ENCODE measurements at regions not wholly inside any gene's neighbourhood (a gene's known extent, or its start where the extent isn't known, plus 50 kb on each side); places are given as distances from the start of the nearest gene placed in this dataset.

- TF ChIP-seq POLR2A (IDR thresholded peaks at IDR 0.05; ENCODE audit: low read depth, low read length) (no peak), USF1 (IDR thresholded peaks at IDR 0.05; ENCODE audit: borderline replicate concordance, extremely low read length, insufficient read depth, low read depth, low read length) (no peak), SRF (IDR thresholded peaks at IDR 0.05; ENCODE audit: low read depth in 2 of 2, low read length in 2 of 2) (no peak), CTCF (IDR thresholded peaks at IDR 0.05 in 2 of 3, conservative IDR thresholded peaks at IDR 0.05 in 1 of 3; ENCODE audit: control insufficient read depth in 2 of 3, extremely low read depth in 1 of 3, insufficient read depth in 1 of 3, low read depth in 3 of 3, low read length in 3 of 3) (no peak), SUZ12 (IDR thresholded peaks at IDR 0.05; ENCODE audit: unreplicated experiment) (no peak), NR2C1 (IDR thresholded peaks at IDR 0.05) (no peak), SP1 (IDR thresholded peaks at IDR 0.05; ENCODE audit: low read depth, low read length) (no peak), TCF7 (IDR thresholded peaks at IDR 0.05; ENCODE audit: borderline replicate concordance) (no peak), ZNF274 (IDR thresholded peaks at IDR 0.05; ENCODE audit: insufficient read depth, insufficient read length) (no peak), FOXM1 (IDR thresholded peaks at IDR 0.05; ENCODE audit: low read depth, low read length) (no peak)
Observed at GRCh38 chr11:49442669-49443068, 234.3 kb upstream of the FOLH1 start.

Measured in GM12878 (cell line).